Liver (tissue), 8 donors: ENCODE measurements at regions not wholly inside any gene's neighbourhood (a gene's known extent, or its start where the extent isn't known, plus 50 kb on each side); places are given as distances from the start of the nearest gene placed in this dataset.

Source experiments
- DNase-seq: peaks from one replicate; pipeline ENCODE4 v3.0.0-alpha.2; 2017; ENCODE audit warnings: low spot score
- H3K27ac ChIP-seq, 2 donors: one replicate each; pipeline ENCODE4 v1.7.0; 2013; ENCODE audit warnings: inconsistent platforms in 2 of 2, low read length in 2 of 2, control low read depth in 1 of 2, low read depth in 1 of 2, mild to moderate bottlenecking in 1 of 2
- H3K27me3 ChIP-seq, 4 donors: one replicate each; pipeline versions ENCODE4 v1.6.1 to v1.7.0; 2013; ENCODE audit warnings: low read length in 3 of 4, inconsistent platforms in 1 of 4, mild to moderate bottlenecking in 1 of 4, moderate library complexity in 1 of 4; ENCODE audit not compliant: control insufficient read depth in 4 of 4, insufficient read depth in 4 of 4
- H3K36me3 ChIP-seq, 4 donors: one replicate each; pipeline versions ENCODE4 v1.6.1 to v1.7.0; 2013; ENCODE audit warnings: low read length in 3 of 4, mild to moderate bottlenecking in 3 of 4, low read depth in 1 of 4, moderate library complexity in 1 of 4; ENCODE audit not compliant: control insufficient read depth in 4 of 4, insufficient read depth in 3 of 4
- H3K4me1 ChIP-seq, 4 donors: one replicate each; pipeline versions ENCODE4 v1.6.1 to v1.7.0; 2013; ENCODE audit warnings: low read length in 3 of 4, mild to moderate bottlenecking in 3 of 4, moderate library complexity in 1 of 4; ENCODE audit not compliant: control insufficient read depth in 4 of 4, insufficient read depth in 4 of 4
- H3K4me3 ChIP-seq, 3 donors: one replicate each; pipeline versions ENCODE4 v1.6.1 to v1.7.0; 2013; ENCODE audit warnings: low read length in 3 of 3, control low read depth in 1 of 3, low read depth in 1 of 3, mild to moderate bottlenecking in 1 of 3
- H3K9ac ChIP-seq, 2 donors: one replicate each; pipeline ENCODE4 v1.7.0; 2013; ENCODE audit warnings: low read length in 2 of 2, mild to moderate bottlenecking in 2 of 2, moderate library complexity in 2 of 2, control low read depth in 1 of 2, low read depth in 1 of 2
- H3K9me3 ChIP-seq, 4 donors: one replicate each; pipeline versions ENCODE4 v1.6.1 to v1.7.0; 2013; ENCODE audit warnings: low read length in 3 of 4; ENCODE audit not compliant: control insufficient read depth in 4 of 4
- ATF3 ChIP-seq: IDR thresholded peaks from 2 replicates; pipeline ENCODE4 v1.6.1; 2016; ENCODE audit warnings: antibody characterized with exemption
- EGR1 ChIP-seq, 2 donors: IDR thresholded peaks; 2 replicates each; pipeline ENCODE4 v1.6.1; 2016 to 2018; ENCODE audit warnings: antibody characterized with exemption in 2 of 2, low read depth in 2 of 2
- FOXA1 ChIP-seq: IDR thresholded peaks from 2 replicates; pipeline ENCODE4 v1.6.1; 2016; ENCODE audit warnings: antibody characterized with exemption
- FOXA2 ChIP-seq: IDR thresholded peaks from 2 replicates; pipeline ENCODE4 v1.6.1; 2016; ENCODE audit warnings: antibody characterized with exemption
- GABPA ChIP-seq, 2 donors: IDR thresholded peaks in 1 of 2; conservative IDR thresholded peaks in 1 of 2; 2 replicates each; pipeline ENCODE4 v1.6.1; 2016; ENCODE audit warnings: antibody characterized with exemption in 2 of 2, mild to moderate bottlenecking in 1 of 2, moderate library complexity in 1 of 2
- HNF4A ChIP-seq, 2 donors: conservative IDR thresholded peaks; 2 replicates each; pipeline ENCODE4 v1.6.1; 2016; ENCODE audit warnings: antibody characterized with exemption in 2 of 2, mild to moderate bottlenecking in 2 of 2
- HNF4G ChIP-seq: IDR thresholded peaks from 2 replicates; pipeline ENCODE4 v1.6.1; 2016; ENCODE audit warnings: antibody characterized with exemption
- JUND ChIP-seq, 2 donors: IDR thresholded peaks; 2 replicates each; pipeline ENCODE4 v1.6.1; 2016; ENCODE audit warnings: antibody characterized with exemption in 2 of 2
- MAX ChIP-seq: IDR thresholded peaks from 2 replicates; pipeline ENCODE4 v1.6.1; 2016; ENCODE audit warnings: antibody characterized with exemption
- NR2F2 ChIP-seq: IDR thresholded peaks from 2 replicates; pipeline ENCODE4 v1.6.1; 2016; ENCODE audit warnings: antibody characterized with exemption
- RAD21 ChIP-seq, 2 donors: IDR thresholded peaks; 2 replicates each; pipeline ENCODE4 v1.6.1; 2016; ENCODE audit warnings: antibody characterized with exemption in 2 of 2, mild to moderate bottlenecking in 2 of 2
- REST ChIP-seq: IDR thresholded peaks from 2 replicates; pipeline ENCODE4 v1.6.1; 2016; ENCODE audit warnings: antibody characterized with exemption, mild to moderate bottlenecking
- RXRA ChIP-seq, 2 donors: IDR thresholded peaks; 2 replicates each; pipeline ENCODE4 v1.6.1; 2017 to 2018; ENCODE audit warnings: antibody characterized with exemption in 2 of 2, mild to moderate bottlenecking in 1 of 2
- SP1 ChIP-seq: IDR thresholded peaks from 2 replicates; pipeline ENCODE4 v1.6.1; 2018; ENCODE audit warnings: antibody characterized with exemption, mild to moderate bottlenecking
- TAF1 ChIP-seq: conservative IDR thresholded peaks from 2 replicates; pipeline ENCODE4 v1.6.1; 2016; ENCODE audit warnings: antibody characterized with exemption, mild to moderate bottlenecking
- YY1 ChIP-seq: IDR thresholded peaks from 2 replicates; pipeline ENCODE4 v1.6.1; 2016; ENCODE audit warnings: antibody characterized with exemption, mild to moderate bottlenecking
- WGBS: extraction: QIAGEN DNeasy Blood & Tissue Kit; methylation state at CpG from one replicate; pipeline ENCODE4 v1.1.7; 2013; 5-methylcytosine and 5-hydroxymethylcytosine counted together
- TF ChIP-seq, protein P1 (sequence below): IDR thresholded peaks from 2 replicates; pipeline ENCODE4 v1.6.1; 2016; ENCODE audit warnings: antibody characterized with exemption
- TF ChIP-seq, protein P2 (sequence below): fragments of 150-350 bp; IDR thresholded peaks from 2 replicates; pipeline ENCODE4 v1.5.1; 2017; ENCODE audit warnings: improper control_type of control experiment, low read depth, low read length; ENCODE audit not compliant: missing input control
- donor health status: healthy.
- donor health status: healthy.
- donor health status: healthy.
- donor health status: healthy.
- donor health status: healthy.

- Histone ChIP-seq H3K27ac (no peak overlapping the region), H3K4me3 (no peak overlapping the region), H3K9ac (no peak overlapping the region), H3K36me3 (no peaks in the 10 kb centered on the region), H3K4me1 (no peaks in the 10 kb centered on the region), H3K27me3 (no peaks in the 10 kb centered on the region), H3K9me3 (no peaks in the 10 kb centered on the region)
- no peak for DNase-seq
- no peak for TF ChIP-seq TAF1
- TF ChIP-seq REST, result no peak
- no peak for TF ChIP-seq SP1
- TF ChIP-seq FOXA2, result no peak
- no peak for TF ChIP-seq FOXA1
- no peak for TF ChIP-seq JUND (IDR thresholded peaks at IDR 0.05)
- no peak for TF ChIP-seq YY1
- no peak for TF ChIP-seq RAD21 (IDR thresholded peaks at IDR 0.05)
- TF ChIP-seq HNF4G, result no peak
- no peak for TF ChIP-seq ATF3
- TF ChIP-seq NR2F2, result no peak
- no peak for TF ChIP-seq RXRA (IDR thresholded peaks at IDR 0.05)
- TF ChIP-seq, protein P1, sequence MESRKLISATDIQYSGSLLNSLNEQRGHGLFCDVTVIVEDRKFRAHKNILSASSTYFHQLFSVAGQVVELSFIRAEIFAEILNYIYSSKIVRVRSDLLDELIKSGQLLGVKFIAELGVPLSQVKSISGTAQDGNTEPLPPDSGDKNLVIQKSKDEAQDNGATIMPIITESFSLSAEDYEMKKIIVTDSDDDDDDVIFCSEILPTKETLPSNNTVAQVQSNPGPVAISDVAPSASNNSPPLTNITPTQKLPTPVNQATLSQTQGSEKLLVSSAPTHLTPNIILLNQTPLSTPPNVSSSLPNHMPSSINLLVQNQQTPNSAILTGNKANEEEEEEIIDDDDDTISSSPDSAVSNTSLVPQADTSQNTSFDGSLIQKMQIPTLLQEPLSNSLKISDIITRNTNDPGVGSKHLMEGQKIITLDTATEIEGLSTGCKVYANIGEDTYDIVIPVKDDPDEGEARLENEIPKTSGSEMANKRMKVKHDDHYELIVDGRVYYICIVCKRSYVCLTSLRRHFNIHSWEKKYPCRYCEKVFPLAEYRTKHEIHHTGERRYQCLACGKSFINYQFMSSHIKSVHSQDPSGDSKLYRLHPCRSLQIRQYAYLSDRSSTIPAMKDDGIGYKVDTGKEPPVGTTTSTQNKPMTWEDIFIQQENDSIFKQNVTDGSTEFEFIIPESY, result no peak
- no peak for TF ChIP-seq HNF4A (conservative IDR thresholded peaks at IDR 0.05)
- TF ChIP-seq, protein P2, sequence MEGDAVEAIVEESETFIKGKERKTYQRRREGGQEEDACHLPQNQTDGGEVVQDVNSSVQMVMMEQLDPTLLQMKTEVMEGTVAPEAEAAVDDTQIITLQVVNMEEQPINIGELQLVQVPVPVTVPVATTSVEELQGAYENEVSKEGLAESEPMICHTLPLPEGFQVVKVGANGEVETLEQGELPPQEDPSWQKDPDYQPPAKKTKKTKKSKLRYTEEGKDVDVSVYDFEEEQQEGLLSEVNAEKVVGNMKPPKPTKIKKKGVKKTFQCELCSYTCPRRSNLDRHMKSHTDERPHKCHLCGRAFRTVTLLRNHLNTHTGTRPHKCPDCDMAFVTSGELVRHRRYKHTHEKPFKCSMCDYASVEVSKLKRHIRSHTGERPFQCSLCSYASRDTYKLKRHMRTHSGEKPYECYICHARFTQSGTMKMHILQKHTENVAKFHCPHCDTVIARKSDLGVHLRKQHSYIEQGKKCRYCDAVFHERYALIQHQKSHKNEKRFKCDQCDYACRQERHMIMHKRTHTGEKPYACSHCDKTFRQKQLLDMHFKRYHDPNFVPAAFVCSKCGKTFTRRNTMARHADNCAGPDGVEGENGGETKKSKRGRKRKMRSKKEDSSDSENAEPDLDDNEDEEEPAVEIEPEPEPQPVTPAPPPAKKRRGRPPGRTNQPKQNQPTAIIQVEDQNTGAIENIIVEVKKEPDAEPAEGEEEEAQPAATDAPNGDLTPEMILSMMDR, result no peak
- TF ChIP-seq MAX, result no peak
- TF ChIP-seq EGR1 (IDR thresholded peaks at IDR 0.05; ENCODE audit: low read depth in 2 of 2), result no peak
- TF ChIP-seq GABPA (IDR thresholded peaks at IDR 0.05 in 1 of 2, conservative IDR thresholded peaks at IDR 0.05 in 1 of 2), result no peak
- 75% methylated on average over 6 of the region's 6 CpGs for WGBS
Observed at GRCh38 chr4:53716471-53717063, 125.3 kb upstream of the LNX1 start.
